Mesenchymal stem cell (in vitro differentiated cells and primary cell): ENCODE measurements at regions not wholly inside any gene's neighbourhood (a gene's known extent, or its start where the extent isn't known, plus 50 kb on each side); places are given as distances from the start of the nearest gene placed in this dataset.

Experiments
- DNase-seq: peaks from one replicate; pipeline ENCODE4 v3.0.0-alpha.2; 2013
- H2AFZ ChIP-seq: one replicate; pipeline ENCODE4 v1.6.1; 2013; ENCODE audit warnings: low read depth, mild to moderate bottlenecking, control low read depth, inconsistent platforms, low read length, moderate library complexity
- H2AK5ac ChIP-seq: 2 replicates; pipeline ENCODE4 v1.6.1; 2013; ENCODE audit warnings: low read length, moderate library complexity, mild to moderate bottlenecking, inconsistent platforms; ENCODE audit not compliant: severe bottlenecking
- H2BK120ac ChIP-seq: one replicate; pipeline ENCODE4 v1.6.1; 2013; ENCODE audit warnings: low read depth, mild to moderate bottlenecking, inconsistent platforms, low read length, moderate library complexity
- H2BK12ac ChIP-seq, 2 experiments: one replicate each; pipeline ENCODE4 v1.6.1; 2013; ENCODE audit warnings: inconsistent platforms in 2 of 2, low read length in 2 of 2, mild to moderate bottlenecking in 2 of 2, moderate library complexity in 2 of 2, control low read depth in 1 of 2
- H2BK15ac ChIP-seq: one replicate; pipeline ENCODE4 v1.6.1; 2013; ENCODE audit warnings: mild to moderate bottlenecking, low read depth, inconsistent platforms; ENCODE audit not compliant: poor library complexity, severe bottlenecking
- H2BK5ac ChIP-seq: 2 replicates; pipeline ENCODE4 v1.6.1; 2013; ENCODE audit warnings: low read depth, mild to moderate bottlenecking, low read length, control low read depth, inconsistent platforms; ENCODE audit not compliant: poor library complexity, severe bottlenecking
- H3K14ac ChIP-seq, 2 experiments: one replicate each; pipeline ENCODE4 v1.6.1; 2013; ENCODE audit warnings: inconsistent platforms in 2 of 2, low read length in 2 of 2, control low read depth in 1 of 2, mild to moderate bottlenecking in 1 of 2, moderate library complexity in 1 of 2
- H3K18ac ChIP-seq, 2 experiments: one replicate each; pipeline ENCODE4 v1.6.1; 2013; ENCODE audit warnings: inconsistent platforms in 2 of 2, low read length in 2 of 2, control low read depth in 1 of 2, low read depth in 1 of 2, mild to moderate bottlenecking in 1 of 2
- H3K23ac ChIP-seq, 2 experiments: one replicate each; pipeline ENCODE4 v1.6.1; 2013; ENCODE audit warnings: inconsistent platforms in 2 of 2, low read length in 2 of 2, mild to moderate bottlenecking in 2 of 2, moderate library complexity in 2 of 2, control low read depth in 1 of 2
- H3K27ac ChIP-seq: 2 replicates; pipeline ENCODE4 v1.5.1; 2013; ENCODE audit warnings: mild to moderate bottlenecking, moderate library complexity, low read length, control low read depth, inconsistent platforms; ENCODE audit not compliant: poor library complexity, severe bottlenecking
- H3K27me3 ChIP-seq, 2 experiments: 2 replicates each; pipeline versions ENCODE4 v1.6.1 to v1.7.0; 2013; ENCODE audit warnings: low read length in 2 of 2, mild to moderate bottlenecking in 2 of 2, moderate library complexity in 2 of 2, control low read depth in 1 of 2, inconsistent platforms in 1 of 2; ENCODE audit not compliant: control insufficient read depth in 1 of 2, insufficient read depth in 1 of 2
- H3K36me3 ChIP-seq, 2 experiments: 2 replicates each; pipeline versions ENCODE4 v1.6.1 to v1.7.0; 2013; ENCODE audit warnings: low read length in 2 of 2, control low read depth in 1 of 2, inconsistent platforms in 1 of 2, low read depth in 1 of 2, mild to moderate bottlenecking in 1 of 2; ENCODE audit not compliant: insufficient read depth in 2 of 2, control insufficient read depth in 1 of 2
- H3K4ac ChIP-seq, 2 experiments: one replicate each; pipeline ENCODE4 v1.6.1; 2013; ENCODE audit warnings: inconsistent platforms in 2 of 2, low read length in 2 of 2, mild to moderate bottlenecking in 2 of 2, moderate library complexity in 2 of 2, control low read depth in 1 of 2, low read depth in 1 of 2
- H3K4me1 ChIP-seq: 2 replicates; pipeline ENCODE4 v1.6.1; 2013; ENCODE audit warnings: low read depth, low read length, control low read depth; ENCODE audit not compliant: control insufficient read depth, insufficient read depth
- H3K4me2 ChIP-seq: 2 replicates; pipeline ENCODE4 v1.6.1; 2013; ENCODE audit warnings: low read length, mild to moderate bottlenecking, inconsistent platforms; ENCODE audit not compliant: poor library complexity, severe bottlenecking
- H3K4me3 ChIP-seq, 2 experiments: 2 replicates each; pipeline versions ENCODE4 v1.5.1 to v1.7.0; 2013; ENCODE audit warnings: low read length in 2 of 2, mild to moderate bottlenecking in 2 of 2, control low read depth in 1 of 2, low read depth in 1 of 2; ENCODE audit not compliant: insufficient read depth in 1 of 2
- H3K79me1 ChIP-seq: replicated peaks from 2 replicates; pipeline ENCODE4 v1.6.1; 2013; ENCODE audit warnings: mild to moderate bottlenecking, control low read depth, low read length, inconsistent platforms; ENCODE audit not compliant: poor library complexity, severe bottlenecking
- H3K9ac ChIP-seq: 2 replicates; pipeline ENCODE4 v1.7.0; 2013; ENCODE audit warnings: mild to moderate bottlenecking, low read length, moderate library complexity
- H3K9me3 ChIP-seq: 2 replicates; pipeline ENCODE4 v1.7.0; 2013; ENCODE audit warnings: mild to moderate bottlenecking, low read length; ENCODE audit not compliant: control insufficient read depth
- H4K8ac ChIP-seq: one replicate; pipeline ENCODE4 v1.6.1; 2013; ENCODE audit warnings: inconsistent platforms, mild to moderate bottlenecking, low read length, moderate library complexity
- H4K91ac ChIP-seq: one replicate; pipeline ENCODE4 v1.6.1; 2013; ENCODE audit warnings: mild to moderate bottlenecking, low read length, inconsistent platforms
- WGBS: methylation state at CpG from one replicate; pipeline ENCODE4 v1.1.7; 2013; ENCODE audit warnings: mixed read lengths; 5-methylcytosine and 5-hydroxymethylcytosine counted together

GRCh38 chr11:122181893-122182292 is 65.9 kb upstream of the BLID start:
- Histone ChIP-seq H3K9ac (peak overlapping the region; percentile 94), H3K18ac (no peak overlapping the region), H3K4ac (no peak overlapping the region), H2BK120ac (no peak overlapping the region), H3K27me3 (no peaks in the 10 kb centered on the region), H3K14ac (no peak overlapping the region), H3K4me3 (no peak overlapping the region), H3K4me2 (no peak overlapping the region), H4K8ac (no peak overlapping the region), H4K91ac (no peak overlapping the region), H3K23ac (no peak overlapping the region), H2BK12ac (no peak overlapping the region), H2BK5ac (no peak overlapping the region), H2BK15ac (no peak overlapping the region), H2AFZ (no peak overlapping the region), H3K9me3 (peaks cover 19% of the 10 kb centered on the region), H3K4me1 (peaks cover 2% of the 10 kb centered on the region), H3K36me3 (peaks cover 0 to 38% of the 10 kb centered on the region in 2 experiments), H2AK5ac (no peak overlapping the region), H3K27ac (peak overlapping the region; percentile 43), H3K79me1 (peaks cover 8% of the 10 kb centered on the region)
- DNase-seq, result no peak
- 100% methylated on average over 1 of the region's 1 CpG for WGBS

- Histone ChIP-seq H3K18ac (no peak overlapping the region), H3K14ac (no peak overlapping the region), H3K79me1 (peaks cover 8% of the 10 kb centered on the region), H3K9ac (peak overlapping the region; percentile 94), H2BK5ac (no peak overlapping the region), H2AFZ (no peak overlapping the region), H3K27me3 (no peaks in the 10 kb centered on the region), H2BK12ac (no peak overlapping the region), H4K91ac (no peak overlapping the region), H3K4me1 (peaks cover 2% of the 10 kb centered on the region), H2BK15ac (no peak overlapping the region), H4K8ac (no peak overlapping the region), H3K4me2 (no peak overlapping the region), H3K27ac (peak overlapping the region; percentile 85), H3K9me3 (peaks cover 19% of the 10 kb centered on the region), H3K36me3 (peaks cover 0 to 44% of the 10 kb centered on the region in 2 experiments), H3K4me3 (no peak overlapping the region), H3K4ac (no peak overlapping the region), H3K23ac (no peak overlapping the region), H2AK5ac (no peak overlapping the region), H2BK120ac (no peak overlapping the region)
- WGBS, result no CpG with 5 or more reads among the region's 1 CpG
- DNase-seq, result peak; percentile 53
Observed at GRCh38 chr11:122181372-122181771, 65.4 kb upstream of the BLID start.

GRCh38 chr11:122179961-122180834 is 64.2 kb upstream of the BLID start:
- Histone ChIP-seq H3K4ac (no peak overlapping the region), H3K18ac (peak overlapping the region; percentile 57 to 89), H2BK12ac (no peak overlapping the region), H2BK120ac (peak overlapping the region; percentile 11), H4K8ac (no peak overlapping the region), H3K36me3 (peaks cover 0 to 45% of the 10 kb centered on the region in 2 experiments), H2BK5ac (peak overlapping the region; percentile 74), H2AK5ac (peak overlapping the region; percentile 77), H2BK15ac (no peak overlapping the region), H3K4me2 (peak overlapping the region; percentile 26), H3K27ac (peak overlapping the region; percentile 85), H3K4me1 (peaks cover 5% of the 10 kb centered on the region), H3K9me3 (peaks cover 8% of the 10 kb centered on the region), H3K79me1 (peaks cover 5% of the 10 kb centered on the region), H3K4me3 (peak overlapping the region in 1 of 2 experiments; percentile 82), H3K27me3 (no peaks in the 10 kb centered on the region), H3K23ac (no peak overlapping the region), H3K9ac (peak overlapping the region; percentile 94), H4K91ac (no peak overlapping the region), H3K14ac (peak overlapping the region in 1 of 2 experiments; percentile 64), H2AFZ (no peak overlapping the region)
- peak; percentile 91 for DNase-seq
- 16% methylated on average over 4 of the region's 8 CpGs for WGBS

GRCh38 chr11:122178795-122179194 is 62.8 kb upstream of the BLID start:
- Histone ChIP-seq H2AK5ac (no peak overlapping the region), H3K4ac (peak overlapping the region; percentile 35 to 65), H2BK15ac (no peak overlapping the region), H3K79me1 (no peaks in the 10 kb centered on the region), H3K36me3 (peaks cover 0 to 45% of the 10 kb centered on the region in 2 experiments), H3K4me1 (peaks cover 5% of the 10 kb centered on the region), H3K27me3 (no peaks in the 10 kb centered on the region), H3K27ac (peak overlapping the region; percentile 85), H3K4me3 (peak overlapping the region in 1 of 2 experiments; percentile 82), H2BK5ac (no peak overlapping the region), H2AFZ (no peak overlapping the region), H2BK120ac (peak overlapping the region; percentile 73), H3K23ac (no peak overlapping the region), H2BK12ac (peak overlapping the region; percentile 28 to 77), H3K4me2 (peak overlapping the region; percentile 84), H4K8ac (peak overlapping the region; percentile 81), H4K91ac (no peak overlapping the region), H3K18ac (peak overlapping the region; percentile 87 to 92), H3K9ac (peak overlapping the region; percentile 94), H3K9me3 (no peaks in the 10 kb centered on the region), H3K14ac (peak overlapping the region in 1 of 2 experiments; percentile 41)
- 4% methylated on average over 5 of the region's 5 CpGs for WGBS
- no peak for DNase-seq
